ENCODE measurements at regions not wholly inside any gene's neighbourhood (a gene's known extent, or its start where the extent isn't known, plus 50 kb on each side); places are given as distances from the start of the nearest gene placed in this dataset.

DNA sequence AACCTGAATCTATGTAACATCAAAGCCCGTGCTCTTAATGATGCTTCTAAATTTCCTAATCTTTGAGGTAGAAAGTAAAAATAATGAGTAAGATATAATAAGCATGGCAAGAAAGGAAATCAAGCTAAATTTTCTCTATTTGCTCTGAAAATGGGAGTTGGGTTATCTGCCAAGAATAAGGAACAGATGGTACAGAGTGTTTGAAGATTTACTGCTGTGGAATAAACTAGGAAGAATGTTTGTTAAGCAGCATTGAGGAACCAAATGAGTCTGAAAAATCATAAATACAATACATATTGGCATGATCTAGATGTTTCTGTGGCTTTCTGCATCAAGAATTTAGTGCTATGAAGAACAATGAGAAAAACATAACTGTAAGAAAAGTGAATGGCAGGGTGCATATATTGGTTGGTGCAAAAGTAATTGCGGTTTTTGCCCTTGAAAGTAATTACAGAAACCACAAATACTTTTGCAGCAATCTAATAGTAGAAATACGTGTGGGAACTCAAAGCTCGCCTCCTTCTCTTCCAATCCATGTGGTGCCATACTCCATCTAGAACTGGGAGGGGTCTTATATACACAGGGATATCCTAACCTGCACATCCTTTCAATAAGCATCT is 87.6 kb downstream of the SUCNR1 start:
- Histone ChIP-seq H2AFZ (ENCODE audit: low read depth, low read length, poor library complexity, severe bottlenecking) (no peak overlapping the region), H3K79me2 (ENCODE audit: insufficient read depth, low read length) (no peaks in the 10 kb centered on the region), H3K4me3 (replicated peaks in 1 of 2; ENCODE audit: low read depth in 1 of 2, low read length in 2 of 2) (no peak overlapping the region), H3K36me3 (ENCODE audit: control insufficient read depth in 1 of 2, insufficient read depth in 2 of 2, low read length in 2 of 2) (no peaks in the 10 kb centered on the region), H4K20me1 (ENCODE audit: insufficient read depth) (no peaks in the 10 kb centered on the region), H3K4me1 (ENCODE audit: control insufficient read depth in 1 of 2, insufficient read depth in 2 of 2, low read length in 2 of 2) (peaks cover 0 to 11% of the 10 kb centered on the region in 2 experiments; a peak in 2 of 4 replicates), H3K27me3 (ENCODE audit: insufficient read depth, low read length) (no peaks in the 10 kb centered on the region), H3K9me3 (ENCODE audit: control insufficient read depth in 1 of 2, insufficient read depth in 1 of 2, low read depth in 1 of 2, low read length in 2 of 2) (no peaks in the 10 kb centered on the region), H3K4me2 (ENCODE audit: low read length) (no peak overlapping the region), H3K9me2 (ENCODE audit: insufficient read depth) (no peaks in the 10 kb centered on the region), H3K9ac (ENCODE audit: low read length) (no peak overlapping the region), H3K27ac (ENCODE audit: low read depth, low read length) (no peak overlapping the region)
- no peak for ATAC-seq
- ChIA-PET CTCF (no interaction called here), RAD21 (ENCODE audit: low non-redundant PET in 1 of 2, low total read pairs in 2 of 2, uncharacterized antibody in 2 of 2, unreplicated experiment in 2 of 2) (no interaction called here), POLR2A (no interaction called here)
- DNase-seq (ENCODE audit: low read depth, low spot score): no peak
- TF ChIP-seq FOSL1 (IDR thresholded peaks at IDR 0.05; ENCODE audit: low read depth) (no peak), CBX3 (IDR thresholded peaks at IDR 0.05; ENCODE audit: low read depth) (no peak), ELF1 (IDR thresholded peaks at IDR 0.05; ENCODE audit: borderline replicate concordance, low read depth) (no peak), EZH2phosphoT487 (IDR thresholded peaks at IDR 0.05; ENCODE audit: borderline replicate concordance) (no peak), POLR2A (IDR thresholded peaks at IDR 0.05; ENCODE audit: borderline replicate concordance, extremely low read depth, insufficient read depth, insufficient read length) (no peak), EGR1 (IDR thresholded peaks at IDR 0.05; ENCODE audit: low read depth) (no peak), CEBPB (IDR thresholded peaks at IDR 0.05; ENCODE audit: low read depth) (no peak), POLR2AphosphoS5 (IDR thresholded peaks at IDR 0.05; ENCODE audit: low read depth, low read length) (no peak), ZFX (IDR thresholded peaks at IDR 0.05) (no peak), SIN3A (IDR thresholded peaks at IDR 0.05; ENCODE audit: low read depth) (no peak), SRF (IDR thresholded peaks at IDR 0.05; ENCODE audit: low read depth) (no peak), ZNF274 (IDR thresholded peaks at IDR 0.05; ENCODE audit: low read depth, low read length) (no peak), EZH2 (IDR thresholded peaks at IDR 0.05) (no peak), JUND (IDR thresholded peaks at IDR 0.05) (no peak)
- TF ChIP-seq, protein P1, sequence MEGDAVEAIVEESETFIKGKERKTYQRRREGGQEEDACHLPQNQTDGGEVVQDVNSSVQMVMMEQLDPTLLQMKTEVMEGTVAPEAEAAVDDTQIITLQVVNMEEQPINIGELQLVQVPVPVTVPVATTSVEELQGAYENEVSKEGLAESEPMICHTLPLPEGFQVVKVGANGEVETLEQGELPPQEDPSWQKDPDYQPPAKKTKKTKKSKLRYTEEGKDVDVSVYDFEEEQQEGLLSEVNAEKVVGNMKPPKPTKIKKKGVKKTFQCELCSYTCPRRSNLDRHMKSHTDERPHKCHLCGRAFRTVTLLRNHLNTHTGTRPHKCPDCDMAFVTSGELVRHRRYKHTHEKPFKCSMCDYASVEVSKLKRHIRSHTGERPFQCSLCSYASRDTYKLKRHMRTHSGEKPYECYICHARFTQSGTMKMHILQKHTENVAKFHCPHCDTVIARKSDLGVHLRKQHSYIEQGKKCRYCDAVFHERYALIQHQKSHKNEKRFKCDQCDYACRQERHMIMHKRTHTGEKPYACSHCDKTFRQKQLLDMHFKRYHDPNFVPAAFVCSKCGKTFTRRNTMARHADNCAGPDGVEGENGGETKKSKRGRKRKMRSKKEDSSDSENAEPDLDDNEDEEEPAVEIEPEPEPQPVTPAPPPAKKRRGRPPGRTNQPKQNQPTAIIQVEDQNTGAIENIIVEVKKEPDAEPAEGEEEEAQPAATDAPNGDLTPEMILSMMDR (IDR thresholded peaks at IDR 0.05 in 2 of 3, conservative IDR thresholded peaks at IDR 0.05 in 1 of 3; ENCODE audit: borderline replicate concordance in 1 of 3, insufficient read depth in 1 of 3, low read depth in 2 of 3, low read length in 2 of 3): no peak
- TF ChIP-seq, protein P2, sequence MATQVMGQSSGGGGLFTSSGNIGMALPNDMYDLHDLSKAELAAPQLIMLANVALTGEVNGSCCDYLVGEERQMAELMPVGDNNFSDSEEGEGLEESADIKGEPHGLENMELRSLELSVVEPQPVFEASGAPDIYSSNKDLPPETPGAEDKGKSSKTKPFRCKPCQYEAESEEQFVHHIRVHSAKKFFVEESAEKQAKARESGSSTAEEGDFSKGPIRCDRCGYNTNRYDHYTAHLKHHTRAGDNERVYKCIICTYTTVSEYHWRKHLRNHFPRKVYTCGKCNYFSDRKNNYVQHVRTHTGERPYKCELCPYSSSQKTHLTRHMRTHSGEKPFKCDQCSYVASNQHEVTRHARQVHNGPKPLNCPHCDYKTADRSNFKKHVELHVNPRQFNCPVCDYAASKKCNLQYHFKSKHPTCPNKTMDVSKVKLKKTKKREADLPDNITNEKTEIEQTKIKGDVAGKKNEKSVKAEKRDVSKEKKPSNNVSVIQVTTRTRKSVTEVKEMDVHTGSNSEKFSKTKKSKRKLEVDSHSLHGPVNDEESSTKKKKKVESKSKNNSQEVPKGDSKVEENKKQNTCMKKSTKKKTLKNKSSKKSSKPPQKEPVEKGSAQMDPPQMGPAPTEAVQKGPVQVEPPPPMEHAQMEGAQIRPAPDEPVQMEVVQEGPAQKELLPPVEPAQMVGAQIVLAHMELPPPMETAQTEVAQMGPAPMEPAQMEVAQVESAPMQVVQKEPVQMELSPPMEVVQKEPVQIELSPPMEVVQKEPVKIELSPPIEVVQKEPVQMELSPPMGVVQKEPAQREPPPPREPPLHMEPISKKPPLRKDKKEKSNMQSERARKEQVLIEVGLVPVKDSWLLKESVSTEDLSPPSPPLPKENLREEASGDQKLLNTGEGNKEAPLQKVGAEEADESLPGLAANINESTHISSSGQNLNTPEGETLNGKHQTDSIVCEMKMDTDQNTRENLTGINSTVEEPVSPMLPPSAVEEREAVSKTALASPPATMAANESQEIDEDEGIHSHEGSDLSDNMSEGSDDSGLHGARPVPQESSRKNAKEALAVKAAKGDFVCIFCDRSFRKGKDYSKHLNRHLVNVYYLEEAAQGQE (IDR thresholded peaks at IDR 0.05; ENCODE audit: low read depth): no peak
- TF ChIP-seq, protein P3, sequence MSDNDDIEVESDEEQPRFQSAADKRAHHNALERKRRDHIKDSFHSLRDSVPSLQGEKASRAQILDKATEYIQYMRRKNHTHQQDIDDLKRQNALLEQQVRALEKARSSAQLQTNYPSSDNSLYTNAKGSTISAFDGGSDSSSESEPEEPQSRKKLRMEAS (IDR thresholded peaks at IDR 0.05): no peak
- TF ChIP-seq, protein P4, sequence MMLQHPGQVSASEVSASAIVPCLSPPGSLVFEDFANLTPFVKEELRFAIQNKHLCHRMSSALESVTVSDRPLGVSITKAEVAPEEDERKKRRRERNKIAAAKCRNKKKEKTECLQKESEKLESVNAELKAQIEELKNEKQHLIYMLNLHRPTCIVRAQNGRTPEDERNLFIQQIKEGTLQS (IDR thresholded peaks at IDR 0.05): no peak
- TF ChIP-seq, protein P5, sequence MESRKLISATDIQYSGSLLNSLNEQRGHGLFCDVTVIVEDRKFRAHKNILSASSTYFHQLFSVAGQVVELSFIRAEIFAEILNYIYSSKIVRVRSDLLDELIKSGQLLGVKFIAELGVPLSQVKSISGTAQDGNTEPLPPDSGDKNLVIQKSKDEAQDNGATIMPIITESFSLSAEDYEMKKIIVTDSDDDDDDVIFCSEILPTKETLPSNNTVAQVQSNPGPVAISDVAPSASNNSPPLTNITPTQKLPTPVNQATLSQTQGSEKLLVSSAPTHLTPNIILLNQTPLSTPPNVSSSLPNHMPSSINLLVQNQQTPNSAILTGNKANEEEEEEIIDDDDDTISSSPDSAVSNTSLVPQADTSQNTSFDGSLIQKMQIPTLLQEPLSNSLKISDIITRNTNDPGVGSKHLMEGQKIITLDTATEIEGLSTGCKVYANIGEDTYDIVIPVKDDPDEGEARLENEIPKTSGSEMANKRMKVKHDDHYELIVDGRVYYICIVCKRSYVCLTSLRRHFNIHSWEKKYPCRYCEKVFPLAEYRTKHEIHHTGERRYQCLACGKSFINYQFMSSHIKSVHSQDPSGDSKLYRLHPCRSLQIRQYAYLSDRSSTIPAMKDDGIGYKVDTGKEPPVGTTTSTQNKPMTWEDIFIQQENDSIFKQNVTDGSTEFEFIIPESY (IDR thresholded peaks at IDR 0.05; ENCODE audit: extremely low read depth, insufficient replicate concordance, low read length): no peak
- intact Hi-C loops (cut with micrococcal nuclease): no loop called here
- no TSS peak for BruUV-seq (replicated peaks)

Measured in HCT116 (cell line).